IgD-negative memory B cell (primary cell): ENCODE measurements at regions not wholly inside any gene's neighbourhood (a gene's known extent, or its start where the extent isn't known, plus 50 kb on each side); places are given as distances from the start of the nearest gene placed in this dataset.

Source experiments
- H3K27ac Mint-ChIP-seq, 3 donors: one replicate each; pipeline ENCODE4 v1.8.0; 2020 to 2022; ENCODE audit warnings: mild to moderate bottlenecking in 3 of 3, mixed read lengths in 3 of 3, moderate library complexity in 1 of 3
- H3K27me3 Mint-ChIP-seq: one replicate; pipeline ENCODE4 v1.8.0; 2021; ENCODE audit warnings: mixed read lengths
- H3K36me3 Mint-ChIP-seq: one replicate; pipeline ENCODE4 v1.8.0; 2020; ENCODE audit warnings: mild to moderate bottlenecking, mixed read lengths
- H3K4me1 Mint-ChIP-seq, 3 donors: one replicate each; pipeline ENCODE4 v1.8.0; 2020 to 2022; ENCODE audit warnings: mixed read lengths in 3 of 3, mild to moderate bottlenecking in 1 of 3
- H3K4me3 Mint-ChIP-seq, 4 donors: one replicate each; pipeline ENCODE4 v1.8.0; 2020 to 2022; ENCODE audit warnings: mild to moderate bottlenecking in 4 of 4, mixed read lengths in 4 of 4, moderate library complexity in 3 of 4
- H3K9me3 Mint-ChIP-seq, 3 donors: one replicate each; pipeline ENCODE4 v1.8.0; 2020 to 2021; ENCODE audit warnings: mixed read lengths in 3 of 3, mild to moderate bottlenecking in 1 of 3

DNA sequence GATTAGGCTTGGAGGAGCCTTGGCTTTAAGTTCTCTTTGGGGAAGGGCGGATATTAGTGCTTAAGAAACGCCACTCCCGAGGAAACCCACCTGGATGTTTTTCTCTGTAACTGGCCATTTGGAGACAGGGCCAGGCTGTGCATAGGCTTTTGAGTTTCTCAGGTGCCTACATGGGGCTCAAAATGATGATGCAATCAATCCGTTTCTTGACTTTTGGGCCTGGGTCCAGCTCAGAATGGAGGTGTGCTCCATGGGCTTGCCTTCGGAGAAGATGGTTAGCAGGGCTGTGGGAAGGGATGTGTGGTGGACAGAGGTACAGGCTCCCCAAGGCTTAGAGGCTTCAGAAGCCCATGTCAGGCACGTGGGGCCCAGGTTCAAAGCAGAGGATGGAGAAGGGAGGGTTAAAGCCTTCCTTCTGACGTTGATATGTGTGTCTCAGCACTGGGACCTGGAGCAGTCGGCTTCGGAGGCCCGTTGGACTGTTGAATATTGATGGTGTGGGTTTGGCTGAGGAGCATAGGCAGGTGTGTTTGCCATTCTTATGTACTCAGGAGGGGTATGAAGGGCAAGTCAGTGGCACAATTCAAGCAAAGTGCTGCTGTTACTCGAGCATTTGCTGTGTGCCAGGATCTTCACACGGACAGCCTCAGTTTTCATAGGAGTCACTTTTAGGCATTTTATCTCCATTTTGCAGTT, 82.8 kb downstream of the SLC25A47 start:
- Mint-ChIP-seq H3K27ac (no peak overlapping the region), H3K4me3 (no peak overlapping the region), H3K4me1 (peaks cover 6 to 18% (median 18%) of the 10 kb centered on the region in 3 donors), H3K36me3 (peaks cover 6% of the 10 kb centered on the region), H3K27me3 (no peaks in the 10 kb centered on the region), H3K9me3 (no peaks in the 10 kb centered on the region)

DNA sequence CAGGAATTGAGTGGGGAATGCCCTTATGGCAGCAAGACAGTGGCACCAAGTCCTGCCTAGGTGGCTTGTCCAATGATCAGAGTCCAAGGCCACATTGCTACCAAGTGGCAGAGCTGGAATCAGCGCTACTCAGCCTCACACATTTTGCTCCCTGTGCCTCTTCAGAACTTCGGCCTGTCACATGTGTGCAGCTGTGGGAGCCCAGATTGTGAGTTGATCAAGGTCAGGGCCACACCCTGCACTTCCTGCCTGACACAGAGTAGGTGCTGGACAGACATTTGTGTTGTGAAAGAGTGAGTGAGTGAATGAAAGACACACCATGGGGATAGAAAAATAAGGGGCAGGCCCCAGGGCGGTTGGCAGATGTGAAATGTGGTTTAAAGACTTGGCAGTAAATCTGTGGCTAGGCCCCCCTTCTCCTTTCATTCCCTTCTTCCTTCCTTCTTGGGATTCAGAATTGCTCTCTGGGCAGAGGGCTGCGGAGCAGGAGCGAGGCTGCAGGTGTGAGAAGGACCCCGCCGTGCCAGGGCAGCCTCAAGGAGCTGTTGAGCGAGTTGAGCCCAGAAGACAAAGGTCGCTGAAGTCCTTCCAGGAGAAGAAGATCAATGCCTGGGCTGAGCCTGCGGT, 83.5 kb downstream of the SLC25A47 start:
- H3K27ac Mint-ChIP-seq, result peak overlapping the region in 1 of 3 donors; percentile 23
- no peaks in the 10 kb centered on the region for H3K9me3 Mint-ChIP-seq
- H3K4me3 Mint-ChIP-seq, result no peak overlapping the region
- peaks cover 6 to 18% (median 16%) of the 10 kb centered on the region in 3 donors for H3K4me1 Mint-ChIP-seq
- H3K36me3 Mint-ChIP-seq, result peaks cover 6% of the 10 kb centered on the region
- no peaks in the 10 kb centered on the region for H3K27me3 Mint-ChIP-seq

DNA sequence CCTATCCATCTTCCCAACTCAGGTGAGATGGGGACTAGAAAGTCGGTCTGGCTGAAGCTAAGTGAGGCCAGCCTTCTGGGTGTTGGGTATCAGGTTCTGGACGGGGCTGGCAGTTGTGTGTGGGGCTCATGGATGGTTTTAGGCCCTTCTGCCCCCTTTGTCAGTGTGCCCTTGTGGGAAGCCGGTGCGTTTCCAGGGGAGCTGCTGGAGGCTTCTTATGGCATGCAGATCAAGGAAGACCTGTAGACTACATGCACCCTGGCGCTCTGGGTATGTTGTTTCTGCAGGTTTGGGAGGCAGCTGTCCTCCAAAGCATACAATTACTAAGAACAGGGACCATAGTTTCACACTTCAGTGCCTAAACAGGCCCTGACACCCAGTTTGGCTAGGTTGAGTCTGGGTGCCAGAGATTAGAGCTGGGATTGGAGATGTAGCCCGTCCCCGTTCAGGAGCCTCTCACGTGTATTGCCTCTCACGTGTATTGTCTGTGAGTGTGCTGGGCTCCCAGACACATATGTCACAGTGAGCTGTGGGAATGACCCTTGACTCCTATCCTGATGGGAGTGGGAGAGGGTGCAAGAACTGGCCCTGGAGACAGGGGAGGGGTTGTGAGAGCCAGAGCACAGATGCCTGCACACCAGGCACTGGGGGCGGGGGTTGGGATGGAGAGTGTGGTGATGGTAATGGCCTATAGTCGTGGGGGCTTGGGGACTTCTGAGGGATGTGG, 84.4 kb downstream of the SLC25A47 start:
- H3K9me3 Mint-ChIP-seq, result no peaks in the 10 kb centered on the region
- H3K4me1 Mint-ChIP-seq, result peaks cover 6 to 18% (median 16%) of the 10 kb centered on the region in 3 donors
- peaks cover 4% of the 10 kb centered on the region for H3K36me3 Mint-ChIP-seq
- H3K27ac Mint-ChIP-seq, result peak overlapping the region in 1 of 3 donors; percentile 54
- H3K27me3 Mint-ChIP-seq, result no peaks in the 10 kb centered on the region
- H3K4me3 Mint-ChIP-seq, result no peak overlapping the region

DNA sequence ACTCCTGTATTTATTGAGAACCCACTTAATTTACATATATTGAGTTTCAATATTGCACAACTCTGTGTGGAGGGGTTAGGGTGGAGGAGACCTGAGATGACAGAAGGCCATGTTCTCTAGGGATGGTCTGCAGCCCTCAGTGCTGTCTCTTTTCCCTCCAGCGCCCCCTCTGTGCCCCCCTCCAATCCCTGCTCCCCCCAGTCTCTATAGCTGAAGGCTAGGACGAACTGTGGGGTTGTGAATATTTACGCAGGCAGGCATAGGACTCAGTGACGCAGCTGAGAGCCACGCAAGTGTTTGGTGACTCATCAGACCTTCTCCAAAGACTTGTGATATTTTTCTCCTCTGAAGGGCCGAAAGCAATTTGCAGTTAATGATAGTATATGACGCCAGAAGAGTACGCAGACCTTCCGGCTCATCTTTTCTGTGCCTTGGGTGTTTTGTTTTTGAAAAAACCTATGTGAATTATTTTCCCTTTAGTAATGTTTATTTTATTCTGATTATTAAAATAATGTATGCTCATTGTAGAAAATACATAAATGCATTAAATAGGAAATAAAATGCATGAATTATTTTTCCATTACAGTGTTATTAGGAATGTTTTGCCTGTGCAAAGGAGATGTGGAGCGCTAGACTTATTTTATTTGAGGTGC, 85.3 kb downstream of the SLC25A47 start:
- H3K4me1 Mint-ChIP-seq, result peaks cover 6 to 18% (median 16%) of the 10 kb centered on the region in 3 donors
- no peak overlapping the region for H3K27ac Mint-ChIP-seq

DNA sequence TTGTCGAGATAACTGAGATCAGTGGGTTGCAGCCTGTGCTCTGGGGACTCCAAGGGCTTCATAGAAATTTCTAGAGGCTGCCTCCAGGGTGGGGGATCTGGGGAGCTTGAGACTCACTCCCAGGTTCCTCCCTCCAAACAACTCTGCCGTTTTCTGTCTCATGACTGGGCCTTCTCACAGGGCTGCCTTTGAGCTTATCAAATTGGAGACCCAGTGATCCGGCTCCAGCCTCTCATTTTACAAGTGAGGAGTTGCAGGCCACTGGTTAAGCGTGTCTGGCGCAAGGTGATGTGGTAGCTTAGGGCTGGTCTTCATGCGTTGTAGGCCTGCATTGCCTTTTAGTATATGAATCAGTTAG, 85.8 kb downstream of the SLC25A47 start:
- peaks cover 4% of the 10 kb centered on the region for H3K36me3 Mint-ChIP-seq
- H3K4me3 Mint-ChIP-seq, result no peak overlapping the region
- H3K27me3 Mint-ChIP-seq, result no peaks in the 10 kb centered on the region
- no peak overlapping the region for H3K27ac Mint-ChIP-seq
- peaks cover 6 to 18% (median 16%) of the 10 kb centered on the region in 3 donors for H3K4me1 Mint-ChIP-seq
- H3K9me3 Mint-ChIP-seq, result no peaks in the 10 kb centered on the region

More for the DNA sequence above, 85.3 kb downstream of the SLC25A47 start:
- H3K9me3 Mint-ChIP-seq, result no peaks in the 10 kb centered on the region
- H3K36me3 Mint-ChIP-seq, result peaks cover 4% of the 10 kb centered on the region
- H3K27me3 Mint-ChIP-seq, result no peaks in the 10 kb centered on the region
- H3K4me3 Mint-ChIP-seq, result no peak overlapping the region

DNA sequence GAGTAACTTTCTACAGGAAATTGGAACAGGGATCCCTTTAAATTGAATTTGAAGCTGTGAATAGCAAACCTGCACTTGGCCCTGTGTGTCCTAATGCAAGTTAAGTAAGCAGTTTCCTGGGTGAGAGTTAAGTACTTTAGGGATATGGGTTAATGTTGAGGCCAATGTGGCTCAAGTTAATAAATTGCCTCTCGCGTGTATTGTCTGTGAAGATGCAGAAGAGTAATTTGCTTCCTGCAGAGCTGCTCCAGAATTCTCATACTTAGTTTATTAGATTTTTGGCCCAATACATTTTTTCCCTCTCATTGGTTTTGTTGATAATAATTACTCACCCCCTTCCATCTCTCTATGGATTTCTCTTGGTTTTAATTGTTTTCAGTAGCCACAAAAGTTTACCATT, 86.5 kb downstream of the SLC25A47 start:
- peaks cover 6 to 18% (median 14%) of the 10 kb centered on the region in 3 donors for H3K4me1 Mint-ChIP-seq
- no peaks in the 10 kb centered on the region for H3K9me3 Mint-ChIP-seq
- no peak overlapping the region for H3K27ac Mint-ChIP-seq
- H3K4me3 Mint-ChIP-seq, result no peak overlapping the region
- no peaks in the 10 kb centered on the region for H3K27me3 Mint-ChIP-seq
- peaks cover 4% of the 10 kb centered on the region for H3K36me3 Mint-ChIP-seq

DNA sequence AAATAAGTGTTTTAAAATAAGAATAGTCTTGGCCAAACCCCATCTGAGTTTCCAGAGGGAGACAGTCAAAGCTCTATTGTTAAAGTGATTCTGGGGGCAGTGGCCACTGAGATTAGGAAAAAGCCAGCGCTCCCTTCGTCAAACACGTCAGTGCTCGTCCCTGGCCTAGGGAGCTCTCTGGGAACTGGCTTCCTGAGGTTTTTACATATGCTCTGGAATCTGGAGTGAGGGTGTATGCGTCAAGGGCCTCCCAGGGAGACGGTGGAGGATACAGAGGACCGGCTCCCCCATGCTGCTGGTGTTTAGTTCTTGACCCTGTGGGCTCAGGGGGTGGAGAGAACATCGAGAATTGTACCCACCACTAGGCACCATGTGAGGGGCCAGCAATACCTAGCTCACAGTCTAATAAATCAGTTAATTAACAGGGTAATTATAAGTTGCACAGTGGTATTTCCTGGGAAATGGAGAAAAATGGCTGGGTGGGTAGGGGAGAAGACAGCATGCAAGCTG, 87.0 kb downstream of the SLC25A47 start:
- Mint-ChIP-seq H3K27ac (no peak overlapping the region), H3K27me3 (no peaks in the 10 kb centered on the region), H3K36me3 (peaks cover 4% of the 10 kb centered on the region), H3K4me3 (no peak overlapping the region), H3K4me1 (peaks cover 6 to 18% (median 12%) of the 10 kb centered on the region in 3 donors), H3K9me3 (no peaks in the 10 kb centered on the region)

DNA sequence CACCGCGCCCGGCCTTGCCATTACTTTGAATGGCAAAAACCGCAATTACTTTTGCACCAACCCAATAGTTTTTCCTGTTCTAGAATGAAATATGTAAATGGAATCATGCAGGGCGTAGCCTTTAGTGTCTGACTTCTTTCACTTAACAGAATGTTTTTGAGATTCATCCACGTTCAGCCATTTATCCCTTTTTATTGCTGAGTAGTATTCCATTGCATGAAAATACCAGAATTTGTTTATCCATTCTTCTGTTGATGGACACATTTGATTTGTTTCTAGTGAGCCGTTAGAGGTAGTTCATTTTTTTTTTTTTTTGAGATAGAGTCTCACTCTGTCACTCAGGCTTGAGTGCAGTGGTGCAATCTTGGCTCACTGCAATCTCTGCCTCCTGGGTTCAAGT, 90.6 kb downstream of the SLC25A47 start:
- peaks cover 0 to 3% (median 0%) of the 10 kb centered on the region in 3 donors for H3K4me1 Mint-ChIP-seq
- H3K9me3 Mint-ChIP-seq, result no peaks in the 10 kb centered on the region
- no peak overlapping the region for H3K4me3 Mint-ChIP-seq
- H3K36me3 Mint-ChIP-seq, result peaks cover 3% of the 10 kb centered on the region
- no peak overlapping the region for H3K27ac Mint-ChIP-seq
- no peaks in the 10 kb centered on the region for H3K27me3 Mint-ChIP-seq

DNA sequence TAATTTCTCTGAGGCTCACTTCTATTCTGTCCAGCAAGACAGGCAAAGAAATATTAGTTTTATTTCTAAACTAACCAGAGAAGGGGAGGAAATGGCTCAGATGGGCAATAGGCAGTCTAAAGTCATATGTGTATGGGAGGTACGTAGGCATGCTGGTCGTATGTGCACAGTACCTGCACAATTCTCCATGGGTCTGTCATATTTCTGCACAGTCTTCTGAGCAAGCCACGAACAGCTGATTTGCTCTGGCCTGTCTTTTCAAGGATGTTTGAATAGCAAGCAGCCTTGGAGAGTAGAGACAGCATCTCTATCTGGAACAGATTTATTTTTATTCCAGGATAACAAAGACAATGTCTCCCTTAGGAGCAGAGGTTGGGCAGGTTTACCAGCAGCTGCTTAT, 92.1 kb downstream of the SLC25A47 start:
- Mint-ChIP-seq H3K27ac (no peak overlapping the region), H3K4me3 (no peak overlapping the region), H3K36me3 (peaks cover 6% of the 10 kb centered on the region), H3K27me3 (no peaks in the 10 kb centered on the region), H3K9me3 (no peaks in the 10 kb centered on the region), H3K4me1 (peaks cover 0 to 5% (median 3%) of the 10 kb centered on the region in 3 donors)

DNA sequence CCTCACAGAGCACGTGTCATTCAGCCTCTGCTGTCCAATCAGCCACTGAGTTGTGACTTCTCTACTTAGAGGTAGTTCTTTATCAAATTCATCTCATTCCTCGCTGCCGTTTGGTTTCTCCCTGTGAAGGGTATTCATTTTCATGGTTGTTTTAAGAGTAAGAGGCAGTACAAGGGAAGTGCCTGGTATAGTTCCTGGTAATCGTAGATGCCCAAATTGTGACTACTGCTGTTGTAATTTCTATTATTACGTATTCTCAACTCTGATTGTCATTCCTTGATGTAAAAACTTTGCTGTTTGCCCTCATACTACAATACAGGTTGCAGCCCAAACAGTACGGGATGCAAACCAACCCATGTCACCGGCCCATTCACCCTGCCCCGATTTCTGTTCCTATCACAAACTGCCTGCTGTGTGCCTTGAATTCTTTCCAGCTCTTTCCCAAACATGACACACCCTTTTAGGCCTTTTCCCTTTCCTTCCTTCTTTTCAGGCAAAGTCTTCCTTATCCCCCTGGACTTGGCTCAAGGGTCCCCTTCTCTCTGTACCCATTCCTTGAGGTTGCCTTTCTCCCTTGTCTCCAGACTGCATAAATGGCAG, 93.0 kb downstream of the SLC25A47 start:
- Mint-ChIP-seq H3K27me3 (no peaks in the 10 kb centered on the region), H3K36me3 (peaks cover 3% of the 10 kb centered on the region), H3K9me3 (no peaks in the 10 kb centered on the region), H3K27ac (no peak overlapping the region), H3K4me3 (no peak overlapping the region), H3K4me1 (peaks cover 0 to 5% (median 3%) of the 10 kb centered on the region in 3 donors)

DNA sequence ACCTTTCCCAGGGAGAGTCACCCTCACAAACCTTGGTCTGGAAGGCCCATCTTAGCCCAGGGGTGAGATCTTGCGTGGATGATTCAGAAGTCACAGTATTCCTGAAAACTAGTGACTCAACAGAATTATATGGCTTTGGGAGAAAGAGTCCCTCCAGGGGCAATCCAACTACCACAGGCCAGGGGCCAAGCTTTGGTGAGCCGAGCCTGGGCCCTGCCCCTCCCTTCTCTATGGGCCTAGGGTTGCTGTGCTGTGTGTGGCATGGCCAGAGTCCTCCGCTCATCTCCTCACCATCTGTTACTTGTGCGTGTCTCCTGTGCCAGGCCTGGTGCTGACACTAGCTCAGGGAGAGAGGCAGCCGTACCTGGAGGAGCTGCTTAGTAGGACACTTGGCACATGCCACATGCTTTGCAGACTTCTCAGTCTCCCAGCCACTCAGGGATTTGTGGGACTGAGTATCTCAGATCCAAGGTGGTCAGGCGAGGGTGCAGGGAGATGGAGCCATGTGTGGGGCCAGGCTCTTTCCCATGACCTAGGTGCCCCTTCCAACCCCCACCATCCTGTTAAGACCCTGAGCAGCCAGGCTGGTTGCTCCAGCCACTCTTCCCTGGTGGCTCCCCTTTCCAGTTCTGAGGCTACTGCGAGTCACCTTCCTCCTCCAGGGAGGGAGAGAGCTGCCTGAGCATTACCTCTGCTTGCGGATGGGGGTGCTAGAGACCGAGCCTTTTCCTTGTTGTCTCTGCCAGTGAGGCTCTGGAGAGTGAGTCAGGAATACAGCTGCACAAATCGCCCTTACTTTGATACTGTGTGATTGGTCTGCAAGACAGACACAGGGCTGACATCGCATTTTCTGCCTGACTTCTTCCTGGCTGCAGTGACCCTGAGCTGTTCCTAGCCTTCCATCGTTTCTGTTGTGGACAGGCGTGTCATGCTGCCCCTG, 94.1 kb downstream of the SLC25A47 start:
- no peak overlapping the region for H3K27ac Mint-ChIP-seq

DNA sequence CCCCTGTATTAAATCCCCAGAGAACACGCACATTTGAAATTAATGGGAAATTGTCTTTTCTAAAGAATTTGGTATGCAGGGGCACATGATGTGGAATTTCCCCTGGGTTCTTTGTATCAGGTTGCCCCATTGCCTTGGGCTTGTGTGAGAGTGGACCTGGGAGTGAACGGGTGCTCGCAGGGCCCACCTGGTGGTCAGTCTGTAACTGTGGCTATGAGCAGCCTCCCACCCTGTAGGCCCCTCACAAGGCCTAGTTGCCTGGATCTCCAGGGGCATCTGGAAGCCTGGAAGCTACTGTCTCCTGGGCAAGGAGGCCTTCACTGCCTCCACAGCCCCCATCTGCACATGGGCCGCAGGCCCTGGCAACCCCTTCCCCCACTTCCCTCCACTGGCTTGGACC, 96.7 kb downstream of the SLC25A47 start:
- Mint-ChIP-seq H3K27me3 (no peaks in the 10 kb centered on the region), H3K4me3 (no peak overlapping the region), H3K4me1 (peaks cover 0 to 6% (median 5%) of the 10 kb centered on the region in 3 donors), H3K36me3 (peaks cover 3% of the 10 kb centered on the region), H3K9me3 (no peaks in the 10 kb centered on the region), H3K27ac (no peak overlapping the region)

More for the DNA sequence above, 94.1 kb downstream of the SLC25A47 start:
- Mint-ChIP-seq H3K9me3 (no peaks in the 10 kb centered on the region), H3K4me3 (no peak overlapping the region), H3K36me3 (peaks cover 3% of the 10 kb centered on the region), H3K4me1 (peaks cover 0 to 5% (median 3%) of the 10 kb centered on the region in 3 donors), H3K27me3 (no peaks in the 10 kb centered on the region)

DNA sequence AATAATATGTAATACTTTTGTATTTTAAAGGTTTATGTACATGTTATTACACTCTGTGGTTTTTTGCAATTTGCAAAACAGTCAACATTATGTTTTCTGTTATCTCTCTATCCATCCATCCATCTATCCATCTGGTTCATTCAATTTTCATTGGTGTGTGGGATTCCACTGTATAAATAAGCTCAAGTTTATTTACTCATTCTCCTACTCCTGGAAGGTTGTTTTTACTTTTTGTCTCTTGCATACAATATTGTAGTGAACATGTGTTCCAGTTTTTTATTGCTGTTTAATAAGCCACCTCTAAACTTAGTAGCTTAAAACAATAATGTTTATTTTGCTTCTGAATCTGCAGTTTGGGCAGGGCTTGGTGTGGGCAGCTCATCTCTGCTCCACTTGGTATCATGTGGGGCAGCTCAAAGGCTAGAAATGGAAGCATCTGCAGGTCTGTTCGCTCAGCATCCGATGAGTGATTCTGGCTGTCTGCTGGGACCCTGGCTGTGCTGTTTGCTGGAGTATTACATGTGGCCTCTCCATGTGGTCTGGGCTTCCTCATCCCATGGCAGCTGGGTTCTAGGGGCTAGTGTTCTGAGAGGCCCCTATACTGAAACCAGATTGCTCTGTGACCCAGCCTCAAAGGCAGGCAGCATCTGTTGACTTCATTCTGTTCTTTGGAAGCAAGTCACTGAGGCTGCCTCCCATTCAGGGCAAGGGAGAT, 98.8 kb downstream of the SLC25A47 start:
- H3K27ac Mint-ChIP-seq, result no peak overlapping the region
- H3K9me3 Mint-ChIP-seq, result no peaks in the 10 kb centered on the region
- peaks cover 0 to 7% (median 5%) of the 10 kb centered on the region in 3 donors for H3K4me1 Mint-ChIP-seq
- peaks cover 3% of the 10 kb centered on the region for H3K36me3 Mint-ChIP-seq
- H3K27me3 Mint-ChIP-seq, result no peaks in the 10 kb centered on the region
- no peak overlapping the region for H3K4me3 Mint-ChIP-seq
